ENCODE measurements at regions not wholly inside any gene's neighbourhood (a gene's known extent, or its start where the extent isn't known, plus 50 kb on each side); places are given as distances from the start of the nearest gene placed in this dataset.

DNA sequence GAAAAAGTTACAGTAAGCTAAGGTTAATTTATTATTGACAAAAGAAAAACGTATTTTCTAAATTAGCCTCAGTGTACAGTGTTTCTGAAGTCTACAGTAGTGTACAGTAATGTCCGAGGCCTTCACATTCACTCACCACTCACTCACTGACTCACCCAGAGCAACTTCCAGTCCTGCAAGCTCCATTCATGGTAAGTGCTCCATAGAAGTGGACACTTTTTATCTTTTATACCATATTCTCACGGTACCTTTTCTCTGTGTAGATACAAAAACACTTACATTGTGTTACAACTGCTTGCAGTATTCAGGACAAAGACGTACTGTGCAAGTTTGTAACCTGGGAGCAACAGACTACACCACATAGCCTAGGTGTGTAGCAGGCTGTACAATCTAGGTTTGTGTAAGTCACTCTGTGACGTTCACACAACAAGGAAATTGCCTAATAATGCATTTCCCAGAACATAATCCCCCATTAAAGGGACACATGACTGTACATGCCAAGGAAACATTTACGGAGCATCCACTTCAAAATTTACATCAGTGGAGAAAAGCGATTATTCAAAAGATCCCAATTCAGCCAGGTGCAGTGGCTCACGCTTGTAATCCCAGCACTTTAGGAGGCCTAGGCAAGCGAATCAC, 133.4 kb downstream of the BANF2 start:
- TF ChIP-seq, protein P1, sequence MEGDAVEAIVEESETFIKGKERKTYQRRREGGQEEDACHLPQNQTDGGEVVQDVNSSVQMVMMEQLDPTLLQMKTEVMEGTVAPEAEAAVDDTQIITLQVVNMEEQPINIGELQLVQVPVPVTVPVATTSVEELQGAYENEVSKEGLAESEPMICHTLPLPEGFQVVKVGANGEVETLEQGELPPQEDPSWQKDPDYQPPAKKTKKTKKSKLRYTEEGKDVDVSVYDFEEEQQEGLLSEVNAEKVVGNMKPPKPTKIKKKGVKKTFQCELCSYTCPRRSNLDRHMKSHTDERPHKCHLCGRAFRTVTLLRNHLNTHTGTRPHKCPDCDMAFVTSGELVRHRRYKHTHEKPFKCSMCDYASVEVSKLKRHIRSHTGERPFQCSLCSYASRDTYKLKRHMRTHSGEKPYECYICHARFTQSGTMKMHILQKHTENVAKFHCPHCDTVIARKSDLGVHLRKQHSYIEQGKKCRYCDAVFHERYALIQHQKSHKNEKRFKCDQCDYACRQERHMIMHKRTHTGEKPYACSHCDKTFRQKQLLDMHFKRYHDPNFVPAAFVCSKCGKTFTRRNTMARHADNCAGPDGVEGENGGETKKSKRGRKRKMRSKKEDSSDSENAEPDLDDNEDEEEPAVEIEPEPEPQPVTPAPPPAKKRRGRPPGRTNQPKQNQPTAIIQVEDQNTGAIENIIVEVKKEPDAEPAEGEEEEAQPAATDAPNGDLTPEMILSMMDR (IDR thresholded peaks at IDR 0.05), result no peak
- TF ChIP-seq POLR2A (IDR thresholded peaks at IDR 0.05), result no peak

All from uterus (tissue), 2 donors.